UCSD-AML1 (cell line): ENCODE measurements at regions not wholly inside any gene's neighbourhood (a gene's known extent, or its start where the extent isn't known, plus 50 kb on each side); places are given as distances from the start of the nearest gene placed in this dataset.

Experiments used
- DNase-seq: peaks from one replicate; lab custom pipeline; 2025; ENCODE audit not compliant: unreplicated experiment; lab: John Stamatoyannopoulos, UW

- no peak for DNase-seq
Measured at GRCh38 chr15:39108021-39108420, 472.9 kb upstream of the THBS1 start.

DNA sequence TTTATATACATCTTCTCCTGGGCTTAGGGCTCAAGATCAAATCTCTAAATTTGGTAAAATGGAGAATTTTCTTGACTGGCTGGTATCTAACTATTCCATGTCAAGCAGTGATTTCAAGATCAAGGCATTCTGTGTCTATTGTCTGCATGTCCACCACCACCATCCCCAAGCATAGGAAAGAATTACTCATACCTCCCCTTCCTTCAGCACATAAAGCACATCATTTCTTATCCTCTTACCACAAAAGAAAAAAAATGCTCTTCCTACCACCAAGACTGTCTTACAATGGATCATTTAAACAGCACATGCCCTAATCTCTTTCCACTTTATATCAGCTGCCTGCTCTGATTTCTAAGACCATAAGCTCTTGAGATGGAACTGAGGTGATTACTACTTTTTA, 470.5 kb upstream of the THBS1 start:
- no peak for DNase-seq

DNA sequence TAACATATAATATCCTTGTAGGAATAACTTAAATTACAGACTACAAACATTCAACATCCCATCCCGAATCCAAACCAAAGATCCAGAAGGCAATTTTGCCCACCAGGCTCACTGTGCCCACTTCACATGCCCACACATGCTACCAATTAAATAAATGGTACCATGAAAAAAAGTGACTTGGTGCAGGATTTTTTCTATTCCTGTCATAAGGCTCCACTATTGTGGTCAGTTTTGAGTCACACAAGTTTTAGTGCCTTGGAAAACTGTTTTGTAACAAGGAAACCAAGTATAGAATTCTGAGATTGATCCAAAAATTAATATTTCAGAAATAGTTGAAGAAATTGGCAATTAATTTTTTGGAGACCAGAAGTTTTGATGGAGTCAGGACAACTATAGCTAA, 470.1 kb upstream of the THBS1 start:
- DNase-seq = no peak

GRCh38 chr15:39113741-39114140, 467.1 kb upstream of the THBS1 start:
- no peak for DNase-seq

- DNase-seq = no peak
Measured at GRCh38 chr15:39114690-39115378, 466.0 kb upstream of the THBS1 start.

GRCh38 chr15:39115379-39116057, 465.4 kb upstream of the THBS1 start:
- DNase-seq = no peak

- no peak for DNase-seq
Measured at GRCh38 chr15:39118510-39118909, 462.4 kb upstream of the THBS1 start.

GRCh38 chr15:39124155-39124552, 456.7 kb upstream of the THBS1 start:
- no peak for DNase-seq

GRCh38 chr15:39124553-39125171, 456.2 kb upstream of the THBS1 start:
- no peak for DNase-seq

GRCh38 chr15:39125226-39125625, 455.7 kb upstream of the THBS1 start:
- no peak for DNase-seq

DNA sequence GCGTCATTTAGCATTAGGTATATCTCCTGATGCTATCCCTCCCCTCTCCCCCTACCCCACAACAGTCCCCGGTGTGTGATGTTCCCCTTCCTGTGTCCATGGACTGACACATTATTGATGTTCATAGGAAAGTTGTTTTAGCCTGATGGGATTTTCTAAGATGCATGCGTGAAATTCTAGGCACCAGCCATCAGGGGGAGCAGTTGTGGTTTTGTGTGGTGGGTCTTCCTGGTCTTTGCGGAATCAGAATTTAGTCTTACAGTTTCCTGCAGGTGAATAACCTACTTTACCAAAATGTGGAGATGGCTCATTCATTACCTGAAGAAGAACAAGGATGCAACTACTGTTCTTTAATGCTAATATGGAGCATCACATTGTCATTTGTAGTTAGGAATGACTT, 455.0 kb upstream of the THBS1 start:
- no peak for DNase-seq

DNA sequence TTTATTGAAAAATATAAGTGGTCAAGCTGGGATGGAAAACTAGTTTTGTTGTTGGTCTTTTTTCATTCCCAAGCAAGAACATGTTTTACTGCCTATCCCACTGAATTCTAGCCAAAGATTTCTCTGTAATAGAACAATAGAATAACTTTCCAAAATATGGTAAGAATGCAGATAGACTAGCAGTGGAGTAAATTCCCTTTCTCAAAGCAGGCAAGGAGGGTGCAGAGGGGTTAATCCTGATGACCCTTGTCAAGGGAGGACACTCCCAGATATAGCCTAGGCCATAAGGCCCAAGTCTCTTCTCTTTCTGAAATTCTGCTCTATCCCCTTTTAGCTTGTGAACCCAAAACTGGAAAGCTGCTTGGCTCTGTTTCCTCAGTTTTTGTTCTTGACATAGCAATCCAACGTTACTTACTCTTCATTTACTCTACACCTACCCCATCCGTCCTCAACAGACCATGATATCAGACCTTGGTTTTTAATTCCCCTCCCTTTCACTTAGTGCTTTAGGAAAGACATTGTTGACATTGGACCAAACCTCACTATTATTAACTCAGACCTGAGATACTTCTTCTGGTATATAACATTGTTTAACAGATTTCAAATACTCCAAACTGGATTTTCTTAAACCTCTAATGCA, 453.6 kb upstream of the THBS1 start:
- DNase-seq = no peak

- DNase-seq = no peak
Measured at GRCh38 chr15:39127925-39128617, 452.8 kb upstream of the THBS1 start.

GRCh38 chr15:39128746-39129145, 452.1 kb upstream of the THBS1 start:
- no peak for DNase-seq

- no peak for DNase-seq
Measured at GRCh38 chr15:39130556-39131379, 450.1 kb upstream of the THBS1 start.

DNA sequence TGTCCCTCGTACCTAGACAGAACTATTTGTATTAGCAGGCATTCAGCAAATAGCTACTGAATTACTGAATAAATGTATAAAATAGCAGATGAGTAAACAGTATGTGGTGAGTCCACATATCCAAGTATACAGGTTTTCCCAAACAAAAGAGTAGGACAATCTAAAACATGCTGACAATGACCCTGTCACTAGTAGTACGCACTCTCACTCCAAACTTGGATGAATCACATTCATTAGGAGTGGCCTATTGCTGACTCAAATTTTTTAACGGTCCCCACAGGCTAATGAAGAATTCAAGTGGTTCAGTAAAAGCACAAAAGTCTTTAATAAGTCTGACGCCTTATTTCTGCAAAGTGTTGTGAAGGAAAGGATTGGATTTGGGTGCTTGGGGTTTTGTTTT, 449.3 kb upstream of the THBS1 start:
- DNase-seq = no peak

DNA sequence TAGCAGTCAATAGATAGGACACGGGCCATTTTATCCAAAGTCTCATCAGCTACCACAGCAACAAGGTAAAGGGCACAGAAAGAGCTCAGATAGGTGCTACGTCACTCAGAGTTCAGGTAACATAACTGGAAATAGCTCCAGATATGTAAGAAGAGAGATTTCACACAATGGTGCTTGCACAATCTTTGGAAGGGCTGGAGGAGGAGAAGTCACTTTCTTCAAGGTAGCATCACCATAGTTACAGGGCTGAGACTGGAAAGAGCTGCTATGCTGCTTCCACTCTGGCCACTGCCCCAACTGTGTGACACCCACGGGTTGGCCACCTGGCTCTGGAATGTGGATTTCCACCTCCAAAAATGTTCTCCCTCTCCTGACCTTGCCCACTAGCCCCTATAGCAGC, 448.8 kb upstream of the THBS1 start:
- DNase-seq = no peak

DNA sequence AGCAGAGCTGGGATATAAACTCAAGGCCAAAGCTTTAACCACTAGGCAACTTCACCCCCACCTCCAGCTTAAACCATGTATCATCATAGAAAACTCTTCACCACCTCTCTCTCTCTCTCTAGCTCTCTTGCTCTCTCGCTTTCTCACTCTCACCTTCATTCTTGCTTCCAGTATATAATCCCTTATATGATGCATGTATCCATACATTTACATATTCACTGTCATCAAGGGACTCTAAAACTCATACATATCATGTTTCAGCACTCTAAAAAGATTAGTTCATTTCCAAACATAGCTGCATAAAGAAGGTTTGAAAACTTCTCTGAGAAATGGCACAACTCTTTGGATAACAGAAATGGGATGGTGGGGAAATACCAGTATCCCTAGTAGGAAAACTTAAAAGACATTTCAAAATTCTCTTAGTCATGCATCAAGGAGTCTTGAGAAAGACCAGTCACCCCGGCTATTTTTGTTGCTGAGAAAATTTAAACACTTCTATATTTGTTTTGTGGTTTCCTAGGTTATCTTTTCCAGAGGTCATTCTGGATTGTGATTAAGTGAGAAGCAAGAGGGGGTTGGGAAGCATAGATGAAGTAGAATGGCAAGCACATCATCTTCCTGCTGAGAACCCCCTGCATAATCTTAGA, 447.8 kb upstream of the THBS1 start:
- no peak for DNase-seq

- DNase-seq = no peak
Measured at GRCh38 chr15:39134282-39134681, 446.6 kb upstream of the THBS1 start.

DNA sequence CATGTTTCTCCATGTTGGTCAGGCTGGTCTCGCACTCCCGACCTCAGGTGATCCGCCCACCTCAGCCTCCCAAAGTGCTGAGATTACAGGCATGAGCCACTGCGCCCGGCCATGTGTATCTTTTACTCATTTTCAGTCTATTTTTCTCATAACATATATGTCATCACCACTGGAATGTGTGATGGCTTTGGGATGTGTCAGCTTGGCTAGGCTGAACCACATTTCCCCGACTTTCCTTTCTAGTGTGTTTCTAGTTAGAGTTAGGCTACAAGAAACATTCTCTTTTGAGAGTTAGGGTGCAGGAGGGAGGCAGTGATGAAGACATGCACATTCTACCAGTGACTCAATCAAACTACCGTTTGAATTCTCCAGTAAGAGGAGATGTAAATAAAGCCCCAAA, 444.9 kb upstream of the THBS1 start:
- DNase-seq = no peak
